SU-DHL-6 (cell line): ENCODE measurements at regions not wholly inside any gene's neighbourhood (a gene's known extent, or its start where the extent isn't known, plus 50 kb on each side); places are given as distances from the start of the nearest gene placed in this dataset.

ENCODE experiments used
- EZH2phosphoT487 ChIP-seq: fragments of 200-600 bp; sonication (generic), shearing (Covaris generic); conservative IDR thresholded peaks from 2 replicates; pipeline ENCODE4 v1.6.1; 2018; ENCODE audit warnings: mild to moderate bottlenecking, antibody characterized with exemption, low read length, moderate library complexity, mixed read lengths
- TF ChIP-seq, protein P1 (sequence below): fragments of 200-600 bp; sonication (generic); IDR thresholded peaks from one replicate; pipeline ENCODE4 v1.5.1; 2017; ENCODE audit warnings: antibody characterized with exemption, mild to moderate bottlenecking, low read length, moderate library complexity; ENCODE audit not compliant: insufficient read depth, poor library complexity, severe bottlenecking

DNA sequence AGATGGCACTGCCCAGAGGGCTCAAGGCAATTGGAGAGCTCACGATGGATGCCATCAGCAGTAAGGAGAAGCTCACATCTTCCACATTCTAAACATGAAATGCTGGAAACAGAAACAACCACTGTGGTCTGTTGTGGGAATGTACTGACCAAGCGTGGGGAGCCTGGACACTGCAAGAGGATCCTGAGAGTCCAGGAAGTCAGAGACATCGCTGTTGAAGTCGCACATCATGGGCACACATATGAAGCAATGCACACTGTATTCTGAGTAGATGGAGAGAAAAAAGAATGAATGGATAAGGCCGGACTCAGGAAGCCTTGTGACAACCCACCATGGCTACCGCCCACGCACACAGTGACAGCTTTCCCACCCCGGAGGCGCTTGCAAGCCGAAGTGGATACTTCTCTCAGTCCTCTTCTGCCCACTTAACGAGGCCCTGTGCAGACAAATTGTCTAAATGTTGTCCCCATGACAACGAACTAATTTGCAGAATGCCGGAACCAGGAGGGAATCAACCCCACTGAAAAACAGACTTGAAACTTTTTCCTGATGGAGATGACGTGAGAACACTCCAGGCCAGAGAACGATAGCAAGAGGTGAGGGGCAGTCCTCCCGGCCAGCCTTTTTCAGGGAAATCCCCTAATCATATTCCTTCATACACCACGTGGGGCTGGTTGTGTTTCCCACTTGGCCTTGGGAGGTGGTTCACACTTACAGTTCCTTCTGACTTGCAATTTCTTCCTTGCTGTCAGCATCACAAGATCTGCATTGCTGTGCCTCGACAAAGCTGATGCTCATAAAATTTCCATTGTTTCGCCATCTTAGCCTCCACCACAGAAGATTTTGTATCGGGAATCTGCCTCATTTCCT lies 109.6 kb upstream of the SERP2 start:
- TF ChIP-seq, protein P1, sequence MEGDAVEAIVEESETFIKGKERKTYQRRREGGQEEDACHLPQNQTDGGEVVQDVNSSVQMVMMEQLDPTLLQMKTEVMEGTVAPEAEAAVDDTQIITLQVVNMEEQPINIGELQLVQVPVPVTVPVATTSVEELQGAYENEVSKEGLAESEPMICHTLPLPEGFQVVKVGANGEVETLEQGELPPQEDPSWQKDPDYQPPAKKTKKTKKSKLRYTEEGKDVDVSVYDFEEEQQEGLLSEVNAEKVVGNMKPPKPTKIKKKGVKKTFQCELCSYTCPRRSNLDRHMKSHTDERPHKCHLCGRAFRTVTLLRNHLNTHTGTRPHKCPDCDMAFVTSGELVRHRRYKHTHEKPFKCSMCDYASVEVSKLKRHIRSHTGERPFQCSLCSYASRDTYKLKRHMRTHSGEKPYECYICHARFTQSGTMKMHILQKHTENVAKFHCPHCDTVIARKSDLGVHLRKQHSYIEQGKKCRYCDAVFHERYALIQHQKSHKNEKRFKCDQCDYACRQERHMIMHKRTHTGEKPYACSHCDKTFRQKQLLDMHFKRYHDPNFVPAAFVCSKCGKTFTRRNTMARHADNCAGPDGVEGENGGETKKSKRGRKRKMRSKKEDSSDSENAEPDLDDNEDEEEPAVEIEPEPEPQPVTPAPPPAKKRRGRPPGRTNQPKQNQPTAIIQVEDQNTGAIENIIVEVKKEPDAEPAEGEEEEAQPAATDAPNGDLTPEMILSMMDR = no peak
- no peak for TF ChIP-seq EZH2phosphoT487
